HG03025 (cell line): ENCODE measurements at regions not wholly inside any gene's neighbourhood (a gene's known extent, or its start where the extent isn't known, plus 50 kb on each side); places are given as distances from the start of the nearest gene placed in this dataset.

Source experiments
- ATAC-seq: cut with Tn5 transposase; IDR thresholded peaks from one replicate; pipeline ENCODE4 v1.9.1; 2021; ENCODE audit warnings: mild to moderate bottlenecking, moderate library complexity; ENCODE audit not compliant: unreplicated experiment, low FRiP score

DNA sequence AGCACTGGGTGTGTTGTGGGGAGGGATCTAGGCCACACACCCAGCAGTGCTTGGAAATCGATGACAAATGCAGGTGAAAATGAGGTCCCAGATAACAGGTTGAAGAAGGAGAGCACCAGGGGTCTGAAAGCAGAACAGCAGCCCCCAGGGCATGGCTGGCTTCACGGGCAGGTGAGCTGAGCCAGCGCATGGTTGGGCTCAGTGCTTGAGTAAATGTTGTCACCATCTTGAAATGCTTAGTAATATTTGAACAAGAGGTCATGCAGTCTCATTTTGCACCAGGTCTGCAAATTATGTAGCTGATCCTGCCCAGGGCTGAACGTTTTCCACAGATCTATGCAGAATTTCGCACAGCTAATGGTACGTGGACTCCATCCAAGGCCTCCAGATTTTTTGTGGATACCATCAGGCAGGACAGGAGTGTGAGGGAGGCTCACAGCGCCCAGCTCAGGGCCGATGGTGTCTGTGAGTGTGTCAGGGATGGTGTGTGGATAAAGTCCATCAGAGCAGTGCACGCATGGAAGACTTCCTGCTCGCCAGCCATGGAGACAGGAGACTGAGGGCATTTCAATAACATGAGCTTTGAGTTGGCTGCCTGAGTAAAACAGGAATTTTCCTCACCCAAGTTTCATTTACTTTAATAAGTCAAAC lies 53.1 kb upstream of the SNX9 start:
- no peak for ATAC-seq

DNA sequence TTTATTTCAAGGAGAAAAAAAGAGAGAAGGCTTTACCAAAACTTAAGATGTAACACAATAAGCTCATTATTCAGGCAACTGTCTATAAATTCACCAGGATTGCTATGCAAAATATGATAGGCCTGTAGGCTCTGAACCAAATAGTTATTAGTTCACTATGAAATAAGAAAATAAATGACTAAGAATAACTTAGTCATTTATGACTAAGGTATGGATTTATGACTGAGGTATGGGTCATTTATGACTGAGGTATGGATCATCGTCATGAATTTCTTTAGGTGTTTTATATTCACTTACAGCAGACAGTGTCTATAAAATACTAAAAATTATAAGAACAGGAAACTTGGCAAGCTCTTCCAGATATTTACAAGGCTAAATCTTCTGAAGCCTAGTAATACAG lies 52.1 kb upstream of the SNX9 start:
- ATAC-seq, result no peak

DNA sequence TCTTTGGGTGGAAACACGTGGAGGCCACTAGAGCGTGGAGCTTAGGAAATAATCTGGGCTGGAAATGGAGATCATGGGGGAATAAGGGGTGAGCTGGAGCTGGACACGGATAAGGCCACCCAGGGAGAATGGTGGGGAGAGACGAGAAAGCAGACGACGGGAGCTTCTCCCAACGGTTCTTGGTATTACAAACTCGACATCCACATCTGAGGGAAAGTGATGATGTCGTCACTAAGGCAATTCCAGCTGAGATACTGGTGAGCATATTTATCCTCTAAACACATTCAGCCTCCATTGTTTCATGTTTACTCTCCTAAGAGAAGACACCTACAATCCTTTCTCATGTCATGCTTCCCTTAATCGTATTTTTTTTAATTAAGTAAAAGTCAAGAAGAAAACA lies 50.2 kb upstream of the SNX9 start:
- no peak for ATAC-seq
